CD8-positive, alpha-beta memory T cell (primary cell): ENCODE measurements at regions not wholly inside any gene's neighbourhood (a gene's known extent, or its start where the extent isn't known, plus 50 kb on each side); places are given as distances from the start of the nearest gene placed in this dataset.

Source experiments
- CTCF ChIA-PET: fragments of 350-600 bp; sonication (Branson Sonifier 250); formaldehyde crosslinking; loops from one replicate; lab custom pipeline; 2021; ENCODE audit warnings: antibody characterized with exemption; lab: Charles Lee
- POLR2A ChIA-PET: fragments of 350-600 bp; sonication (Branson Sonifier 250); formaldehyde crosslinking; loops from one replicate; lab custom pipeline; 2021; ENCODE audit warnings: antibody characterized with exemption; lab: Charles Lee
- DNase-seq, 5 donors: peaks; one replicate each; pipeline versions ENCODE4 v3.0.0 to v3.0.0-alpha.2; 2020 to 2022; ENCODE audit warnings: mixed read lengths in 1 of 5
- H3K27ac ChIP-seq: one replicate; pipeline ENCODE4 v1.7.0; 2013; ENCODE audit warnings: low read depth, mild to moderate bottlenecking, low read length, moderate library complexity
- H3K27me3 ChIP-seq: 2 replicates; pipeline ENCODE4 v1.7.0; 2013; ENCODE audit warnings: low read length, mild to moderate bottlenecking; ENCODE audit not compliant: insufficient read depth, poor library complexity, severe bottlenecking
- H3K36me3 ChIP-seq: 2 replicates; pipeline ENCODE4 v1.7.0; 2013; ENCODE audit warnings: mild to moderate bottlenecking, low read length, moderate library complexity; ENCODE audit not compliant: insufficient read depth
- H3K4me1 ChIP-seq: 2 replicates; pipeline ENCODE4 v1.7.0; 2013; ENCODE audit warnings: mild to moderate bottlenecking, low read length, moderate library complexity; ENCODE audit not compliant: insufficient read depth
- H3K4me3 ChIP-seq: 2 replicates; pipeline ENCODE4 v1.7.0; 2013; ENCODE audit warnings: mild to moderate bottlenecking, low read length
- H3K9me3 ChIP-seq: 2 replicates; pipeline ENCODE4 v1.7.0; 2013; ENCODE audit warnings: mild to moderate bottlenecking, low read length
- H3K27ac Mint-ChIP-seq, 8 donors: one replicate each; pipeline ENCODE4 v1.8.0; 2020 to 2021; ENCODE audit warnings: mixed read lengths in 8 of 8, mild to moderate bottlenecking in 6 of 8, inconsistent platforms in 3 of 8, moderate library complexity in 3 of 8
- H3K27me3 Mint-ChIP-seq, 2 donors: one replicate each; pipeline ENCODE4 v1.8.0; 2020 to 2021; ENCODE audit warnings: mixed read lengths in 2 of 2, mild to moderate bottlenecking in 1 of 2, moderate library complexity in 1 of 2
- H3K36me3 Mint-ChIP-seq, 3 donors: one replicate each; pipeline ENCODE4 v1.8.0; 2020 to 2021; ENCODE audit warnings: mixed read lengths in 3 of 3, inconsistent platforms in 1 of 3, mild to moderate bottlenecking in 1 of 3
- H3K4me1 Mint-ChIP-seq, 3 donors: one replicate each; pipeline ENCODE4 v1.8.0; 2020 to 2021; ENCODE audit warnings: mixed read lengths in 3 of 3, inconsistent platforms in 1 of 3, mild to moderate bottlenecking in 1 of 3
- H3K4me3 Mint-ChIP-seq, 7 donors: one replicate each; pipeline ENCODE4 v1.8.0; 2020 to 2021; ENCODE audit warnings: mixed read lengths in 7 of 7, mild to moderate bottlenecking in 6 of 7, moderate library complexity in 4 of 7, inconsistent platforms in 2 of 7
- H3K9me3 Mint-ChIP-seq, 5 donors: one replicate each; pipeline ENCODE4 v1.8.0; 2020 to 2022; ENCODE audit warnings: mixed read lengths in 5 of 5, mild to moderate bottlenecking in 3 of 5, moderate library complexity in 2 of 5, inconsistent platforms in 1 of 5

DNA sequence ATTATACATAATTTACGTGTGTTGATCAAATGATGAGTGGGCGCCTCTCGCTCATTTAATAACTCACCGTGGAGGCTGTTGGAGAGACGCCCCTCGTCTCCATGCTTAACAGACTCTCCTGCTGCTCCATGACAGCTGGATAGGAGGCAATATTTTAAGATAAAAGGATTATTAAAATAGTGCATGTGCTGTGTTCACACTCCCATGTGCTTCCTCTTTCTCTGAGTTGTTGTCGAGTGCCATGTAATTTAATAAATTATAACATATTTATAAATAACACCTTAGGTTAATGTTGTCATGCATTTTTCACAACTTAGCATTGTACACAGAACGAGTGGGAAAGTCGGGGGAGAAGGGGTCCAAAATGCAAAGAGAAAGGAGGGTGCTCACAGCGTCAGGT lies 161.4 kb upstream of the TSHZ3 start:
- no peak overlapping the region for H3K4me3 Mint-ChIP-seq
- POLR2A ChIA-PET, result no interaction called here
- H3K4me1 ChIP-seq, result no peaks in the 10 kb centered on the region
- no peaks in the 10 kb centered on the region for H3K4me1 Mint-ChIP-seq
- peaks cover 8 to 11% of the 10 kb centered on the region in 2 donors for H3K27me3 Mint-ChIP-seq
- CTCF ChIA-PET, result no interaction called here
- H3K36me3 ChIP-seq, result no peaks in the 10 kb centered on the region
- no peak overlapping the region for H3K27ac ChIP-seq
- H3K36me3 Mint-ChIP-seq, result no peaks in the 10 kb centered on the region
- DNase-seq, result no peak
- H3K27ac Mint-ChIP-seq, result no peak overlapping the region
- peaks cover 0 to 2% (median 0%) of the 10 kb centered on the region in 5 donors for H3K9me3 Mint-ChIP-seq
- H3K27me3 ChIP-seq, result no peaks in the 10 kb centered on the region
- no peaks in the 10 kb centered on the region for H3K9me3 ChIP-seq
- H3K4me3 ChIP-seq, result no peak overlapping the region

DNA sequence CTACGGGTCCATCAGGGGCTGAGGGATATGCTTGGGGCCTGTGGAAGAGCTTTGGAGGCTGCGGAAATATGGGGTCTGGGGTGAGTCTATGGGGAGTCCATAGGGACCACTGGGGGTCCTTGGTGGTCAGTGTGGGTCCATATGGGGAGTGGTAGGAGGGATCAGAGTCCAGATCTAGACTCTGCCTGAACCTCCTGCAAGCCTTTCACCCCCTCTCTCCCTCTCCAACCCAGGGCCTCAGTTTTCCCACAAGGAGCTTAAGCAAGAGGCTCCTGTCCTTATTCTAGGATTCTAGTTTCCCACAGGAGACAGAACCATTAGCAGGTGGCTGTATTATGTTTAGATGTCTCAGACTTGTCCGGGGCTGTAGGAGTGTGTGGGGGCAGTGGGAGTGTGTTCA lies 161.9 kb upstream of the TSHZ3 start:
- no peaks in the 10 kb centered on the region for H3K4me1 ChIP-seq
- no peaks in the 10 kb centered on the region for H3K36me3 ChIP-seq
- H3K4me3 ChIP-seq, result no peak overlapping the region
- CTCF ChIA-PET, result no interaction called here
- no peak overlapping the region for H3K4me3 Mint-ChIP-seq
- no peaks in the 10 kb centered on the region for H3K27me3 ChIP-seq
- no peaks in the 10 kb centered on the region for H3K36me3 Mint-ChIP-seq
- H3K27me3 Mint-ChIP-seq, result peaks cover 6 to 7% of the 10 kb centered on the region in 2 donors
- no peak overlapping the region for H3K27ac ChIP-seq
- H3K4me1 Mint-ChIP-seq, result no peaks in the 10 kb centered on the region
- no peaks in the 10 kb centered on the region for H3K9me3 ChIP-seq
- H3K9me3 Mint-ChIP-seq, result peaks cover 0 to 2% (median 0%) of the 10 kb centered on the region in 5 donors
- no peak for DNase-seq
- POLR2A ChIA-PET, result no interaction called here
- H3K27ac Mint-ChIP-seq, result no peak overlapping the region

DNA sequence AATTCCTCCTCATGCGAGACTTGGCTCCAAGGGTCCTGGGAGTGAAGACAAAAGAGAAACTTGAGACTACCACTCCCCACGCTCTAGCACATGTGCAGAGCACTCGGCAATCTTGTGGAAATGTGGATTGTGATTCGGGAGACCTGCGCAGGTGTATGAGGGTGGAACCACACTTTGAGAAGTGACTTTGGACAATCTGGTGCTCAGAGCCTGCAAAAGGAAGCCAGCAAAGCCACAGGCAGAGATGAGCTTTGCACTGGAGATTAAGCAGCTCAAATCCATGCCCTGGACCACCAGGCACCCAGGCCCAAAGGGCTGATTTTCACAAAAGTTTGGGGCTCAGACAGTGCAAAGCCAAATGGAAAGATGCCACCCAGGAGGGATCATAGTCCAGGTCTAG lies 162.5 kb upstream of the TSHZ3 start:
- peaks cover 5 to 7% of the 10 kb centered on the region in 2 donors for H3K27me3 Mint-ChIP-seq

DNA sequence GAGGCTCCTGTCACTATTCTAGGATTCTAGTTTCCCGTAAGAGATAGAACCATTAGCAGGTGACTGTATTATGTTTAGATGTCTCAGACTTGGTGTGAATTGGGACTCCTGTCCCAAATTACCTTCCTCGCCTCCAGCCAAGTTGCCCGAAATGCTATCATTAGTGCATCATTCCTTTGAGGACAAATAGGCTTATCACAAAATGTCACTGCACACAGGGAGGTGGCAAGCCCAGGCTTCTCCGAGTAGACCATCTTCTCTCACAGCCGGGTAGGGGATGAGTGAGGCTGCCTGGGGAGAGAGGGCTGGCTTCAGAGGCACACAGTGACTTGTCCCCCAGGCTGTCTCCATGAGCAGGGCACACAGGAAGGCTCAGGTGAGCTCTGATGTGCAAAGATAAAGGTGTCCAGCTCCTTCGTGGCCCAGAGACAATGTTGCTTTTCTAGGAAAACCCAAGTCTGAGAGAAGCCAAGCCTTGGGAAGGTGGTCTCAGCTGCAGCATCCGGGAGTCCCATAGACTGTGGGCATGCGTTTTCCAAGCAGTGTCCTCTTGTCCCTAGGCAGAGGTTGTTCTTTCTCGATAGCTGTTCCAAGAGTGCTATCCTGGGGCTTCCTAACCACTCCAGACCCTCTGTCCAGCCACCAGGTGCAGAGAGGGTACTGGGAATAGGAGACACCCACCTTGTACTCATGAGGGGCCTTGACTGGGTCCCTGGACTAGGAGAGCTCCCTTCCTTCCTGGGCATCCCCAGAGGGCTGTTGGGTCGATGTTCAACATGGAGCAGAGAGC lies 163.1 kb upstream of the TSHZ3 start:
- Histone ChIP-seq H3K27ac (no peak overlapping the region), H3K27me3 (no peaks in the 10 kb centered on the region), H3K4me1 (no peaks in the 10 kb centered on the region), H3K36me3 (no peaks in the 10 kb centered on the region), H3K4me3 (no peak overlapping the region), H3K9me3 (no peaks in the 10 kb centered on the region)
- no peaks in the 10 kb centered on the region for H3K4me1 Mint-ChIP-seq
- H3K27ac Mint-ChIP-seq, result no peak overlapping the region
- DNase-seq, result no peak
- H3K27me3 Mint-ChIP-seq, result peaks cover 5 to 7% of the 10 kb centered on the region in 2 donors
- H3K9me3 Mint-ChIP-seq, result peaks cover 0 to 2% (median 0%) of the 10 kb centered on the region in 5 donors
- no peaks in the 10 kb centered on the region for H3K36me3 Mint-ChIP-seq
- no peak overlapping the region for H3K4me3 Mint-ChIP-seq
- ChIA-PET CTCF (no interaction called here), POLR2A (no interaction called here)

More for the DNA sequence above, 162.5 kb upstream of the TSHZ3 start:
- ChIA-PET POLR2A (no interaction called here), CTCF (no interaction called here)
- Histone ChIP-seq H3K36me3 (no peaks in the 10 kb centered on the region), H3K4me3 (no peak overlapping the region), H3K4me1 (no peaks in the 10 kb centered on the region), H3K9me3 (no peaks in the 10 kb centered on the region), H3K27me3 (no peaks in the 10 kb centered on the region), H3K27ac (no peak overlapping the region)
- no peak for DNase-seq
- H3K4me3 Mint-ChIP-seq, result no peak overlapping the region
- no peaks in the 10 kb centered on the region for H3K36me3 Mint-ChIP-seq
- peaks cover 0 to 2% (median 0%) of the 10 kb centered on the region in 5 donors for H3K9me3 Mint-ChIP-seq
- H3K27ac Mint-ChIP-seq, result no peak overlapping the region
- H3K4me1 Mint-ChIP-seq, result no peaks in the 10 kb centered on the region

DNA sequence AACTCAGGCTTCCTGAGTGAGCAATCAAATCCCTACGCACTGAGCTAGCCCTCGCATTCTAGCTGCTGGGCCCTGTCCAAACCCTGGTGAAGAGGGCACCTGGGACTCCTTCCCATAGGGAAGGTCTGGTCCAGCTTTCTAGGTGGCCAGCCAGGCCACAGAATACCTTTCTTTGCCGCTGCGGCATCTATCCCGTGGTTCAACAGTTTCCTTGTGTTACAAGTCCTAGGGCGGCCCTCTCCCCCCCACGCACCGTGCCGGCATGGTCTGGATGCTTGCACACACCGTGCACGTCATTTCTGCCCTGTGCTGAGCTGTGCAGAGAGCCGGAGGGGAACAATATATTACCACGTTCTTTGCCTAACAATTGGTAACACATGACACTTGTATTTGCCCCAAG lies 164.6 kb upstream of the TSHZ3 start:
- Mint-ChIP-seq H3K36me3 (no peaks in the 10 kb centered on the region), H3K4me3 (no peak overlapping the region), H3K27ac (no peak overlapping the region), H3K4me1 (no peaks in the 10 kb centered on the region), H3K27me3 (peaks cover 0 to 2% of the 10 kb centered on the region in 2 donors), H3K9me3 (peaks cover 0 to 2% (median 0%) of the 10 kb centered on the region in 5 donors)
- POLR2A ChIA-PET, result no interaction called here
- Histone ChIP-seq H3K9me3 (no peaks in the 10 kb centered on the region), H3K4me1 (no peaks in the 10 kb centered on the region), H3K4me3 (no peak overlapping the region), H3K36me3 (no peaks in the 10 kb centered on the region), H3K27ac (no peak overlapping the region), H3K27me3 (no peaks in the 10 kb centered on the region)
- DNase-seq, result no peak
- CTCF ChIA-PET, result no interaction called here

DNA sequence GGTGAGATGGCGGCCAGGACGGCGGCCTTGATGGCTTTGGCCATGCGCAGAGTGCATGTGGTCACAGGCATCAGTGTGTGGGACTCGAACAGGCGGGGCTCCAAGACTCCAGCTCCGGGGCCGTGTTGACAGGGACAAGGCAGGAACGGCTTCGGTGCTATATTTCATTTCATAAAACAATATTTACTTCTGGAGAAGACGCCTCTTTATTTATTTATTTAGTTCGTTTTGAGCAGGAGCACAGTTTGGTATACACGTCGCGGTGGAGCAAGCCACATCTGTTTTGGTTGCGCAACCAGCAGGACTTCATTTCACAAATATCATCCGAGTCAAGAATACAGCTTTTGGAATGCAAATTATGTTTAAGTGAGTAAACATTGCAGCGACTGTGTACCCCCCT lies 166.7 kb upstream of the TSHZ3 start:
- H3K4me1 Mint-ChIP-seq, result no peaks in the 10 kb centered on the region
- no peaks in the 10 kb centered on the region for H3K27me3 ChIP-seq
- H3K27ac Mint-ChIP-seq, result peak overlapping the region in 1 of 8 donors; percentile 58
- no peaks in the 10 kb centered on the region for H3K27me3 Mint-ChIP-seq
- no peak for DNase-seq
- no peak overlapping the region for H3K4me3 ChIP-seq
- H3K9me3 ChIP-seq, result no peaks in the 10 kb centered on the region
- no peaks in the 10 kb centered on the region for H3K4me1 ChIP-seq
- ChIA-PET CTCF (no interaction called here), POLR2A (no interaction called here)
- no peaks in the 10 kb centered on the region for H3K36me3 ChIP-seq
- peaks cover 2 to 6% (median 4%) of the 10 kb centered on the region in 5 donors for H3K9me3 Mint-ChIP-seq
- H3K4me3 Mint-ChIP-seq, result no peak overlapping the region
- H3K36me3 Mint-ChIP-seq, result no peaks in the 10 kb centered on the region
- no peak overlapping the region for H3K27ac ChIP-seq

DNA sequence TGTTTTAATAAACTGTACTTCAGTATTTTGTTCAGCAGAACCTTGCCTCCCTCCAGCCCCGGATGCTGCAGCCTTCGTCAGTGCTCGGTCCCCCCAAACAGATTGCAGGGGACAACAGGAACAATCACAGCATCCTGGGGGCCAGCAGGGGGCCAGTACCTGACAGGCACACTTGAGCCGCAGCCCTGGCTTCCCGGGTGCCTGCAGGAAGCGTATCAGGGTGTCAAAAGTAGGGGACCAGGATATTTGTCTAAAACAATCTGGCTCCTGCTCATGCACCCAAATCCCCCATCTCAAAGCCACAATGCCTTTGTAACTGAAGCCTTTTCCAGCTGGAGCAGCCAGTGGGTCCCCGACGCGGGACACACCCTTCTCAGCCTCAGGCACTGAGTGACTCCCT lies 167.5 kb upstream of the TSHZ3 start:
- H3K4me3 ChIP-seq, result no peak overlapping the region
- H3K27me3 Mint-ChIP-seq, result no peaks in the 10 kb centered on the region
- no peaks in the 10 kb centered on the region for H3K4me1 Mint-ChIP-seq
- no peaks in the 10 kb centered on the region for H3K36me3 Mint-ChIP-seq
- H3K9me3 ChIP-seq, result no peaks in the 10 kb centered on the region
- no peak for DNase-seq
- H3K27ac Mint-ChIP-seq, result no peak overlapping the region
- no peak overlapping the region for H3K4me3 Mint-ChIP-seq
- CTCF ChIA-PET, result no interaction called here
- POLR2A ChIA-PET, result no interaction called here
- H3K9me3 Mint-ChIP-seq, result peaks cover 4 to 7% (median 6%) of the 10 kb centered on the region in 5 donors
- H3K27me3 ChIP-seq, result no peaks in the 10 kb centered on the region
- H3K4me1 ChIP-seq, result no peaks in the 10 kb centered on the region
- H3K27ac ChIP-seq, result no peak overlapping the region
- no peaks in the 10 kb centered on the region for H3K36me3 ChIP-seq

DNA sequence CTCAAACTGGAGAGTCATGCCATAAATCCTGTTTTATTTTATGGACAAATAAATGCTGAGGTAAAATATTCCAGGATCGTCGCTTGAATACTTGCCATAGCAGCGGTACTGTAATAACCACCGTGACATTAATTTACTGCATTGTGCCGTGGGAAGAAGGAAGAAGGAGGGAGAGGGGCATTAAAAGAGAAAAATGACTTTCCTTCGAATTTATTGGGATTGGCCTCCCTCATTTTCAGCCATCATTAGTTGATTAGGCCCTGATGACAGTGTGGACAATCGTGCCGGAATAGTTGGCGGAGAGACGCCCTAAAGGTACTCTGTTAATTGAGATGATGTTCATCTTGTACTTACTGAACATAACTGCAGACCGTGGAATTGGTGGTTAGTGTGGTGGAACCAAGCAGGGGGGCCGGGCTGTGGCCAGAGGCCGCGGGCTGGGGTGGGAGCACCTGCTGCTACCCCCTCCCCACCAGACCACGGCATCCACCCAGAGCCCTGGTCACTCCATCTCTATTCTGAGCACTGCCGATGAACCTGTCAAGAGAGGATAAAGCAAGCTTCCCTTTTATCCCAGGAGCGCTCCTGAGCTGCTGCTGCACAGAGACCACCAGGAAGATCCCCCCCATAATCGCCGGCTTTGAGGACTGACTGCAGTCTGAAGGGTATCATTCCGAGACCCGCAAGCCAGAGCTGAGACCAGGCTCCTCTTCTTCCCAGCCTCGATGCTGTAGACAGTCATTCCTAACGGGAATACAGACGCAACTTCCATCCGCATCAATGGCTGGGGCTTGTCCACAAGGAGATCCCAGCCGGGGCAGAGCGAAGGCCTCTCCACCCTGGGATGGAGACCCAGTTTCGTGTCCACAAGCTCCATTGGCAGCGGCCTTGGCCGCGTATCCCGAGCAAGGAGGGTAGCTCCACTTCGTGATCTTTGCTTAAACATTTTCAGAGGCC lies 168.3 kb upstream of the TSHZ3 start:
- no peaks in the 10 kb centered on the region for H3K36me3 ChIP-seq
- DNase-seq, result no peak
- Mint-ChIP-seq H3K36me3 (no peaks in the 10 kb centered on the region), H3K4me3 (no peak overlapping the region), H3K27me3 (no peaks in the 10 kb centered on the region), H3K27ac (no peak overlapping the region), H3K9me3 (peaks cover 4 to 10% (median 7%) of the 10 kb centered on the region in 5 donors), H3K4me1 (no peaks in the 10 kb centered on the region)
- no peak overlapping the region for H3K4me3 ChIP-seq
- H3K27me3 ChIP-seq, result no peaks in the 10 kb centered on the region
- H3K4me1 ChIP-seq, result no peaks in the 10 kb centered on the region
- H3K27ac ChIP-seq, result no peak overlapping the region
- POLR2A ChIA-PET, result no interaction called here
- no peaks in the 10 kb centered on the region for H3K9me3 ChIP-seq
- CTCF ChIA-PET, result no interaction called here
